UCSD-AML1 (cell line): ENCODE measurements at regions not wholly inside any gene's neighbourhood (a gene's known extent, or its start where the extent isn't known, plus 50 kb on each side); places are given as distances from the start of the nearest gene placed in this dataset.
"Not testable (repeated sequence)": the region's sequence is repeated elsewhere in the genome, so short reads cannot be mapped to it uniquely, and the experiment has no call there.

ENCODE experiments used
- DNase-seq: peaks from one replicate; lab custom pipeline; 2025; ENCODE audit not compliant: unreplicated experiment; lab: John Stamatoyannopoulos, UW

DNA sequence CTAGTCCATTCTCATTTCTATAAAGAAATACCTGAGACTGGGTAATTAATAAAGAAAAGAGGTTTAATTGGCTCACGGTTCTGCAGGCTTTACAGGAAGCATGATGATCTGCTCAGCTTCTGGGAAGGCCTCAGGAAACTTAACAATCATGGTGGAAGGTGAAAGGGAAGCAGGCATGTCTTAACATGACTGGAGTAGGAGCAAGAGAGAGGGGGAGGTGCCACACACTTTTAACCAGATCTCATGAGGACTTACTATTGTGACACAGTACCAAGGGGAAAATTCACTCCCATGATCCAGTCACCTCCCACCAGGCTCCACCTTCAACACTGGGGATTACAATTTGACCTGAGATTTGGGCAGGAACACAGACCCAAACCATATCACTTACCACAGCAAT is 310.1 kb downstream of the SH3GL2 start:
- DNase-seq = not testable (repeated sequence)

DNA sequence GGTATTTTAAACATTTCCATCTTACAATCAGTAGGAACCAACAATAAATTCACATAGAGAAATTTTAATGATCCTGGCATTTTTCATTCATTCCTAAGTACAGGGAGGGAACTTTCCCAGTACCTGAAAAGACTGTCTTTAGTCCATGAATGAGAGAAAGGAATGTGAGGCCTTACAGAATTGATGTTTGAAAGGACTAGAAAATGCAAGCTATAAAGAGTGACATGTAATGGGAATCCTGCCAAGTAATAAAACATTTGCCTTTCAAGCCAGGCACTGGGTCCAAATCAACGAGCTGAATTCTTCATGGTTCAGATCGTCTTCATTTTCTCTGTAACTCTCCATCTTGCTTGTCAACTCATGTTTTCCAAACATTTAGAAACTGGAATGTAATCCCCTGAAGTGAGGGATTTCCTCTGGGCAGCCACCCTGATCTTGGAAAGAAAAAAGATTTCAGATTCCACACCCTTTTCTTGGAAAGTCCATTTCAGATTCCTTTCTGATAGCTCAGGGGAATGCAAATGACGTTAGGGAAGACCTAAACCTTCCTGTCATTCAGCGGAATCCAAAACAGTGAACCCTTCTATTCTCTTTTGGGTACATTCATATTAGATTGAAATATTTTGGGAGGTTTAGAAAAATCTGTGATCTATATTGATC is 315.8 kb downstream of the SH3GL2 start:
- DNase-seq = no peak

DNA sequence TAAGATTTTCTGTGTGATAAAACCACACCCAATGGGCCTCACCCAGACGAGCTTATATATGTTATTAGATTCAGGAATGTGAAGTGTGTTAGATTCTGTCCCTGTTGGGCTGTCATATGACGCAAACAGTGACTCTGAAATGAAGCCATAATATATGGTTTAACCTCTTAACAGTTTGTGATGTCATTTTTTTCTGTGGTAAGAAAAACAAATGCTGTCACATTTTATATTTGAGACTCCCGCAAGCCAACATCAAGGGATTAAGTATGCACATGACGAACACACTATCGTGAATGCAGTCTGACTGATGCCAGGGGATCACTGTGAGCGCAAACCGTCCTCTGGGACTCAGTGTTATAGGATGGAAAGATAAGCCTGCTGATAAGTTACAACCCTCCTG is 321.7 kb downstream of the SH3GL2 start:
- no peak for DNase-seq

DNA sequence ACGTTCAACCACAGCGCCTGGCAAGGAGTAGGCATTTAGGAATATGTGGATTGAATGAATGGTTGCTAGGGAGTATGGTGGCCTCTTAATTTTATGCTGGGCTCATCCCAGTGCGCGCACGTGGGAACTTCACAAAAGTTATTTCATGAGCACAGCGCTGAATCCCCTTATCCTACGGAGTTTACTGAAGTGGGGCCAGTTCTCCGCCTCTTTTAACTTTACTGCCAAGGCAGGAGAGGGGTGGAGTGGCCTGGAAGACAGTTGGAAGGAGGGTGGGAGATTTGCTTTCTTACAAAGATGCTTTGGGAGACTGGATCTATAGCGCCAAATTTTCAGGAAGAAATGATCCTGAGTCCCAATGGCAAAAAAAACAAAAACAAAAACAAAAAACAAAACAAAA is 326.5 kb downstream of the SH3GL2 start:
- DNase-seq = no peak

DNA sequence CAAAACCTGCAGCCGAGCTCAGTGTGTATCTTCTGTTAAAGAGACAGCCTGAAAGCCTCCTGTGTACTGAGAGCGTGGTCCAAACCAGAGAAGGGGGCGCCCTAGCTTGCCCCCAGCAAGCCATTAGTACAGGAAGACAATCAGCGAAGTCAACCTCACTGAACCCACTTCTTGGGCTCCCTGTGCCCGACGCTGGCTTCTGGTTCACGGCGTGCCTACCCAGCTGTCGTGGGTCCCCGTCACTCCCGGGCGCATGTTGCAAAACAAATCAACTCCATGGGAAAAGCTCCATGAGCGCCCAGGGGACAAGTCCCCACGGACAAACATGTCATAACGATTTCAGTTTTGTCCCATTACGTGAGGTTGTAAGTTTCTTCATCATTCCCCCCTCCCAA is 326.9 kb downstream of the SH3GL2 start:
- DNase-seq = no peak

DNA sequence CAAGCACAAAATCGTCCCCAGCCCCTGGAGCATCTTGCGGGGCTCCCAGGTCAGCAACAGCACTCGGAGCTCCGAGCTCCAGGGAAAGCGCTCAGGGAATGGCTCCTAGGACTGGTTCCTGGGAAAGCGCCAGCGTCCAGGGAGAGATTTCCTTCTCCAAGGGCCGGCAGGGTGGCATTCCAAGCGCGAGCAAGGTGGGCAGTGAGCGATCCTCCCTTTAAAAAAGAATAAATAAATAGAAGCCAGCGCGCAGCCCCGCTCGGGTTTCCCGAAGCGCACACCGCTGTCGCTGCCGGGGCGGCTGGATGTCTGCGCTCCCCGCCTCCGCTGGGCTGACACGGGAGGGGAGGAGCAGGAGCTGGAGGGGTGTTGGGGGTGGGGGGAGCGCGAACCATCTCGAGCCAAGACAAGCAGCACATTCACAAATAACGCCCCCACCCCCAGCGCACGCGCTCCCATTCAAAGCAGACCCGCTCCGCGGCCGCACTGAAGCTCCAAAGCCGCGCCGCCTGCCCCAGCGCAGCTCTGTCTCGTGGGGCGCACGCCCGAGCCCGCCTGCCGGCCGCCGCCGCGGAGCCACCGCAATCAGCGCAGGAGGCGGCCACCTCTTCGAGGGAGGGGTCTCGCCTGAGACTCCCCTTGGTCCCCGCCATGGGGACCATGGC is 327.4 kb downstream of the SH3GL2 start:
- DNase-seq = no peak

DNA sequence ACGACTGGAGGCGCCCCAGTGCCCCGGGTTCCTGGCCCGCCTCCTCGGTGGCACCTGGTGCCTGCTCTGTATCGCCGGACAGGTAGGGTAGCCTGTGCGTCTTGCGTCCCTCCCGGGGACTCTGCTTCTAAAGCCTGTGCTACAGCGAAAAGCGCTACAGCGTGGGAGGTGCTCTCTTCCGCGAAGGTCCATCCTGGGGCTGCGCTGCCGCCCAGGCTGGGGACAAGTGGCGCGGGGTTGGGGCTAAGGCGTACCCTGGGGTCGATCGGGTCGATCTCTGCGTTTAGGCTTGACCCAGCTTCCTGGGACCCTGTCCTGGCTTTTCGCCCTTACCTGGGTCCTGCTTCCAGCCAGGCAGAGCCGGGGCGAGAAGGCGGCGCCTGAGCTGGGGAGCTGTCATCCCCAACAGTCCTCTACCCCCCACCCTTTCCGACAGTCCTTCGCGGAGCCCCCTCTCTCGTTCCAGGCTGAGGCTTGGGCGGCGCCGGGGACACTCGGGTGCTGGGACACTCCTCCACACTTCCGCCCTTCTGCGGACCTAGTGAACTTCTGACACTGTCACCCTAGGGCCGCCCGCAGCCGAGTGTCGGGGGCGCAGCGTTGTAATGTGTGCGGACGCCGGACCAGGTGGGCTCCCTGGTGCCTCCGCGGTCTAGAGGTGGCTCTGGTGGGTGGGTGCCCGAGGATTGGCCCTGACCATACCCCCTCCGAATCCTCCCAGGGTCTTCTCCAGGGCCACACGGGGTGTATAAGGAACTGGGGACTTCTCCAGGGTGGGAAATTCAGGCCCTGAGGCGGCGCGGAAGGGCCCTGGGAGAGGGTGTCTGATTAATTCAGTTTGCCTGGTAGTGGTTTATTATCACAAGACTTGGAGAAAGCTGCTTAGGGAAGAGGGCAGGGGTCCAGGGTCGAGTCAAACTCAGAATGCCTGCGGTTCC is 328.2 kb downstream of the SH3GL2 start:
- no peak for DNase-seq

DNA sequence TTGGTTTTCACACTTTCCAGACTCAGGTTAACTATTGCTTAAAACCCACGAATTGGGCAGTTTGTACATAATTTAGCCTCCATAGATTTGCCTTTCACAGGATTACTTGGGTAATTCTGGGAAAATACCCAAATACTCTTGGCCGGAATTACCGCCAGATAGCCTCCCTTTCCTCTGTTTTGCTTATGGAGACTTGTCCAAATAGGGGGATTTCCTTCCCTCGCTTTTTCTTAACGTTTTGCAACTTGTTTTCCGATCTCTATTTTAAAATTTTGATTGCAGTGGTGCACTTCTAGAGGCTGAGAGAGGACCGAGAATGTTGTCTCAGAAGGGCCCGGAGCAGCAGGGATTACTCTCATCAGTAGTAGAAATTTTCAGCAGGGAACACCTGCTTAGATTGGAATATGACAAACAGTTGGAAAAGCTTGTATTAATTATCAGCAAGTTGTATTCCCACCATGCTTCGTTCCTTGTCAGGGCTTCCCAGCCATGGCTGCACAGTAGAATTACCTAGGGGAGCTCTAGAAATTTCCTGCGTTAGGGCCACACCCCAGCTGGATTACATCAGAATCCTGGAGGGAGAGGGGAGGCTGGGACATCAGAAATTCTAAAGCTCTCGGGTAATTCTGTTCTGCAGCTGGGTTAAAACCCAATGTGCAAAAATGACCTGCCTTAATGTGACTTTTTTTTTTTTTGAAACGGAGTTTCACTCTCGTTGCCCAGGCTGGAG is 329.1 kb downstream of the SH3GL2 start:
- no peak for DNase-seq

DNA sequence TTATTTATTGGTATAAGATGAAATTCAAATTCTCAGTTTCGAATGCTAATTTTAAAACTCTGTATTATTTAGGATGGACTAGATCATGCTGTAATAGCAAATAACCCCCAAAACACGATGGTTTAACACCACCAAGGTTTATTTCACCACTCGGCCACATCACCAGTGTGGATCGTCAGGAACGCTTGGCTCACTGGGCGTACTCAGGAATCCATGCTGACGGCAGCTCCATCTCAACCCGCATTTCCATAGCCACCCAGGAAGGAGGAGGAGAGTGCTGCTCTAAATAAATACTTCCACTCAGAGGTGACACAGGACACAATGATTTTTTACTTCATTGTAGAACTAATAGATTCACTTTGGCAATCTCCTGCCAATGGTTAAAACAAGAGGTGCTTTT is 347.4 kb downstream of the SH3GL2 start:
- no peak for DNase-seq

DNA sequence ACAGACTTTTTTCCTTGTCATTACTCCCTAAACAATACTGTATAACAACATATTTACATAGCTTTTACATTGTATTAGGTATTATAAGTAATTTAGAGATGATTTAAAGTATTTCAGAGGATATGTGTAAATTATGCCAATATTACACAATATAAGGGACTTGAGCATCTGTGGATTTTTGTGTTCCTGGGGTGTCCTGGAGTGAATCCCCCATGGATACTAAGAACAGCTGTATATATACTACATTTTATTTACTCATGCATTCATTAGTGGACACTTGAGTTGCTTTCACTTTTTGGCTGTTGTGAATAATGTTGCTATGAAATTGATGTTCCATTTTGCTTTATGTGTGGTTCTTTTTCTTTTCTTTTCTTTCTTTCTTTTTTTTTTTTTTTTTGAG is 348.8 kb downstream of the SH3GL2 start:
- DNase-seq = no peak

DNA sequence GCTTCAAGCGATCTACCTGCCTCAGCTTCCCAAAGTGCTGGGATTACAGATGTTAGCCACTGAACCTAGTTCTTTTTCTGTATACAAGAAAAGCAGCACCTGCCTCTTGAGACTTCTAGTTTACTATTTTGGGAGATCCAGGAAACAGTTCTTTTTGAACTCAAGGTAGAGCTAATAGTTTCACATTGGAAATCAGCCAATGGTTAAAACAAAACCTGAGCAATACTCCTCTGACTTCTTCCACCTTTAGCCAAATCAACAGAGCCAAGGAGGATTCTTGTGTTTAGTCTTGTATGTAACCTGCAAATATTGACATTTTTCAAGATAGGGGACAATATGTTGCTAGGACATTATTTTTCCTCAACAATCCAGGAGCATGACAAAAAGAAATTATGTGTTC is 349.4 kb downstream of the SH3GL2 start:
- DNase-seq = no peak

DNA sequence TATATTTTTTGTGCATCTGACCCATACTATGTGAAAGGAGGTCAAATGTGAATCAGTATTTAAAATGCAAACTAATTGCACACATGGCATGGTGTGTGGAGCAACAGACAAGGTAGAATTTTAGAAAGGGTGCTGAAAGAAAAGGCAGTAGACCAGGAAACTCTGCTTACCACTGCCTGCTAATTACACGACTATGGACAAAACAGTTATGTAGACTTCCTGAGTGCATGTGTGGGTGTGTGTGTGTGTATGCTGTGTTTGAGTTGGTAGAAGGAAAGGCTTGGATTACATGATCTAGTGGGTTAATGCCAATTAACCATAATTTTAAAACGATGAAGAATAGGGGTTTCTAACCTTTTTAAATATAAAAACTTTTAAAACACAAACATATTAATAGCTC is 349.9 kb downstream of the SH3GL2 start:
- no peak for DNase-seq

DNA sequence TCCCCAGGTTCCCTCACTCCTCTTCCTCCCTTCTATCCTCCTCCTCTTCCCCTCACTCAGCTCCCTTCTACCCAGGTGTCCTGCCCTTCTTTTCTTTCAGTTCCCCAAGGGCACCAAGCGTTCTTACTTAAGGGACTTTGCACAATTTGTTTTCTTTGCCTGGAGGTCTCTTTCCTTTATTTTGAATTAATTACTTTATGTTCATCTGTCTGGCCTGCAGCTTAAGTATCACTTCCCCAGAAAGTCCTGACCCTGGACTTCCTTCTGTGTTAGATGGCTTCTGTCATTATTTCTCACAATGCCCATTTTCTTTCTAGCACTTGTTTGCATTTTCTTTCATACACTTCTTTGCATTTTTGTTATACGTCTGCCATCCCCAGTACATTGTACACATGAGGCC is 350.6 kb downstream of the SH3GL2 start:
- DNase-seq = no peak

DNA sequence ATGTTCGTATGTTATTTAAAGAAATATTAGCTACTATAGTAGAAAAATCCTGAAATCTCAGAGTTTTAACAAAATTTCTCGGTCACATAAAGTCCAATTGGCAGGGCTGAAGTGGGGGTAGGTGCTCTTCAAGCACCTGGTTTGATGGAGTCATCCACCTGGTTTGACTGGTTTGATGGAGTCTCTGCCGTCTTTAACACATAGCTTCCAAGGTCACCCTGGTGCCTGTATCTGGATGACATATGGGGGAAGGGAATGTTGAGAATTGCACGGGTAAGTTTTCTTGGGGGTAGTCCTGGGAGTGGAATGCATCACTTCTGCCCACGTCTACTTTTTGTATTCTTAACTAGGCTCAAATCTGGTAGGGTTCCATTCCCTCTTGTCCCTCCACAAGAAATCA is 351.2 kb downstream of the SH3GL2 start:
- DNase-seq = no peak

DNA sequence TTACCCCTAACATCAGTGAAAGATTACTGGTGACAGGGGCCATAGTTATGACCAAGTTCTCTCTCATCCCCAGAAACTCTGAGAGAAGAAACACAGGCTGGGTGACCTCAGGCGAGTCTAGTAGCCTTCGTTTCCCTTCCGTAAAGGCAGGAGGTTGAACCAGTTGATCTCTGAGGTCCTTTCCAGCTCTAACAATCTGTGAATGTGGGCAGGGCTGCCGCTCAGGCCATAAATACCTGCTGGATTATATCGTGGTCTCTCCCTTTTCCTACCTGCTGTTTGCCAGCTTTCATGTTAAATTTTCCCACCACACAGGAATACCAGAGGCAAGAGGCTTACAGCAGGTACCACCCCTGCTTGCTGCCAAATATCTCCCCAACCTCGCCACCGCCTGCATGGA is 357.5 kb downstream of the SH3GL2 start:
- DNase-seq = no peak

DNA sequence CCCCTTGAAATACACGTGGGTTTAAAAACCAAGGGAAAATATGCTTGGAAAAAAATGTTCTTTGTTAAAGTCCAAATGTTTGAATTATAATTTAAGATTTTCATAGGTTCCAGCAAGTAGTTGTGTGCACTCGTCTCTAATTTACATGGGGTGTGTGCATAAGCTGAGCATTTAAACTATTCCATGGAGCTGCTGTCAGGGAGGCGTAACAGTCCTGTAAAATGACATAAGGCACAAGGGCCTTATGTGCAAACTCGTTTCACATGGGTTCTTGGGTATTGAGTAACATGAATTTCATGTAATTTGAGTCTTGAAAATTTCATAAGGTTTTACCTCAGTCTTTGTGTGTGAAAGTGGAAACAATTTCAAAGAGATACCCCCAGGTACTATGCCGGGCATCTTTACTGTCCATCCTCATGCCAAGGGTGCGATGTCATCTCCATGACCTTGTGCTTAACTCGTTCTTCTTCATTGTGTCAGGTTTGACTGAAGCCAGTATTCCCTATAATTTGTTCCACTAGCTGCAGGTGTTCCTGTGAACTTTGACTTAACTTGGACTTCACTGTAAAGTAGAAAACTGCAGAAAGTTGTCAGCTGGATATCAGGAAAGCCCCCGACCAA is 359.3 kb downstream of the SH3GL2 start:
- DNase-seq = no peak

DNA sequence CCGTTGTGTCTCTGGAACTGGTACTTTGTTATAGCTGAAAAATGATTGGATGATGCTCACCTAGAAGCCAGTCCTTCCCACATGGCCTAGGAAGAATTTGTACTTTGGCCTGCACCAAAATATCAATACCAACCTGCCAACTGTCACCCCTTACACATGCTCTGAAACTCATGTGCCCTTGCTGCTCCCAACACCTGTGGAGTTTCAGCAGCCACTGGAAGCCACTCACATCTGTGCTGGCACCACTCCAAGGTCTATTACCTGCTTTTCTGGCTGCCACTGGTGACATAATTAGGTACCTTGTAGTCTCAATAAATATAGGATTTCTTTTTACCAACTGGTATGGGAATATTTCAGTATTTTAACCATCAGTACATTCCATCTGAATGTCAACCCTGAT is 363.6 kb downstream of the SH3GL2 start:
- DNase-seq = no peak

DNA sequence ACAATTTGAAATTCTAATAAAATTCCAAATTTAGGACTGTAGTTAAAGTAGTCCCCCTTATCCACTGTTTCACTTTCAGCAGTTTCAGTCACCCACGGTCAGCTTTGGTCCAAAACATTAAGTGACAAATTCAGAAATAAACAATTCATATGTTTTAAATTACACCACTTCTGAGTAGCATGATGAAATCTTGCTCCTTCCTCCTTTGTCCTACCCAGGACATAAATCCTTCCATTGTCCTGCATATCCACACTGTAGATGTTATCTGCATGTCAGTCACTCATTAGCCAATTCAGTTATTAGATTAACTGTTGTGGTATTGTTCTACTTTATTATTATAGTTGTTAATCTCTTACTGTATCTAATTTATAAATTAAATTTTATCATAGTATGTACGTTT is 376.5 kb downstream of the SH3GL2 start:
- DNase-seq = no peak

DNA sequence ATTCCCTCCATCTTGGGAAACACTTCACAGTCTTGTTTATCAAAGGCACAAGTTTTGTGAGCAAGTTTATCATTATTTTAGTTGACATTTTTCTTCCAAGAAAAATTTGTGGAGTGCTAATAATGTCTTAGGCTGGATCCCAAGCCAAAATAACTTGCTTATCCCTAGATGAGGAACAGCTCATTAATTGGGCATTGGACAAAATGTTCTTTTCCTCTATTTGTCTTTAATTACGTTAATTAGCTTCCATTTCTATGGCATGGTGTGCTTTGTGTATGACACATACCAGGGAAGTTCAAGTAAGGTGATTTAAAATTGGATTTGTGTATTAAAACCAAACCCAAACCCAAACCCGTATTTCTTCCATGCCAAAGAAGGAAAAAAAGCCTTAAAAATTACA is 379.5 kb downstream of the SH3GL2 start:
- no peak for DNase-seq

DNA sequence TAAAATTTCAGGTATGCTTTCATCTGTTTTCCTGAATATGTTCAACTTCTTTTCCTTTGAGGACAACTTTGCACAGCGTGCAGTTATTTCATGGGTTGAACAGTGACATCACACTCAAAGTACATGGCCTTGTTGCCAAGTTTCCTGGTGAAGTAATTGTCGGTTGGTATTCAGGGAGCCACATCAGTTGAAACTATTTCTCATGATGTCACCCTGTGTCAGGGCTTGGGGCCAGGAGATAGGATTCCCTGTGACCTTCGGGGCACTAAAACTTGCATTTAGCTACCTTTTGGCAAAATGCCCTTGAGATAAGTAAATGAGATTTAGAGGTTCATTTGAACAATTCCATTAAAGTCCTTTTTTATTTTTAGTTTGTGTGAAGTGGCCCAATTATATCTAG is 383.9 kb downstream of the SH3GL2 start:
- no peak for DNase-seq

DNA sequence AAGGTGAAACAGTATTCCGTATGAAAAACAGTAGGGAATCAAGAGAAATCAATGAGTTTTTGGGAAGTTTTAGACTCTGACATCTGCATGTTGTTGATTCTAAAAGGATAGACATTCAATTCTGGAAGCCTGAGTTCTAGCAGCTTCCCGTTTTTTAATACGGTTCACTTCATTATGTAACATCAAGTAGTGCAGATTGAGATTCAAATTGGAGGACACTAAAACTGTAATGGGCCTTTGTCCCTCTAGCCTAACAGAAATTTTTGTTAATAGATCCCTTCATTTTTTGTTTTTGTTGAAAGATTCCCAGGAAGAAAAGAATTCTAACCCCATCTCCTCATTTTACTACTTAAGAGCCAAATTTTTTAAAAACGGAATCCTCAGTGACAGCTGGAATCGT is 384.6 kb downstream of the SH3GL2 start:
- no peak for DNase-seq
